ENCODE measurements at regions not wholly inside any gene's neighbourhood (a gene's known extent, or its start where the extent isn't known, plus 50 kb on each side); places are given as distances from the start of the nearest gene placed in this dataset.
"Not testable (repeated sequence)": the region's sequence is repeated elsewhere in the genome, so short reads cannot be mapped to it uniquely, and the experiment has no call there.

DNA sequence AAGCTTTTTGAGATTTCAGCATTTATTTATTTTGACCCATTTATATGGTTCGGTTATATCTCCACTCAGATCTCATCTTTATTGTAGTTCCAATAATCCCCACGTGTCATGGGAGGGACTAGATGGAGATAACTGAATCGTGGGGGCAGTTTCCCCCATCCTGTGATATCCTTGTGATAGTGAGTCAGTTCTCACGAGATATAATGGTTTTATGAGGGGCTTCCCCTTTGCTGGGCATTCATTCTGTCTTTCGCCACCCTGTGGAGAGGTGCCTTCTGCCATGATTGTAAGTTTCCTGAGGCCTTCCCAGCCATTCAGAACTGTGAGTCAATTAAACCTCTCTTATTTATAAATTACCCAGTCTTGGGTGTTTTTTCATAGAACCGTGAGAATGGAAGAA is 96.5 kb upstream of the PCSK1 start:
- no peaks in the 10 kb centered on the region for H3K9me3 ChIP-seq (ENCODE audit: control insufficient read depth, insufficient read depth, low read length)
- H3K36me3 ChIP-seq (ENCODE audit: control insufficient read depth, insufficient read depth, low read length) = no peaks in the 10 kb centered on the region
- no peak overlapping the region for H3K4me3 ChIP-seq (ENCODE audit: low read length)
- no peaks in the 10 kb centered on the region for H3K27me3 ChIP-seq (ENCODE audit: control insufficient read depth, insufficient read depth, low read length)
- no peak for DNase-seq (ENCODE audit: low read depth, low spot score)
- no peak overlapping the region for H3K27ac ChIP-seq (ENCODE audit: low read length)
- WGBS (ENCODE audit: insufficient coverage, insufficient read length) = no CpG with 5 or more reads among the region's 6 CpGs
- H3K4me1 ChIP-seq (ENCODE audit: control insufficient read depth, insufficient read depth, low read length) = no peaks in the 10 kb centered on the region

DNA sequence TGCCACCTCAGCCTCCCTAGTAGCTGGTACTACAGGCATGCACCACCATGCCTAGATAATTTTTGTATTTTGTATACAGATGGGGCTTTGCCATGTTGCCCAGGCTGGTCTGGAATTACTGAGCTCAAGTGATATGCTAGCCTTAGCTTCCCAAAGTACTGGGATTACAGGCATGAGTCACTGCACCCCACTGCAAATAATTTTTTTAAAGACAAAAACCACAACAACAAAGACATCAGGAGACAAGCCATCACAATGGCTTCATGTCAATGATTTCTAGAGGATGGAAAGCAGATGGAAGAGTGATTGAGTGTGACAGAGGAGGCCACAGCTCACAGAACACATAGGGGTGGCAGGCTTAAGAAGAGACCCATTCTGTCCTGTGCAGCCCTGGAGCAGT is 97.9 kb upstream of the PCSK1 start:
- Histone ChIP-seq H3K27ac (ENCODE audit: low read length) (no peak overlapping the region), H3K4me3 (ENCODE audit: low read length) (no peak overlapping the region), H3K36me3 (ENCODE audit: control insufficient read depth, insufficient read depth, low read length) (no peaks in the 10 kb centered on the region), H3K4me1 (ENCODE audit: control insufficient read depth, insufficient read depth, low read length) (no peaks in the 10 kb centered on the region), H3K9me3 (ENCODE audit: control insufficient read depth, insufficient read depth, low read length) (no peaks in the 10 kb centered on the region), H3K27me3 (ENCODE audit: control insufficient read depth, insufficient read depth, low read length) (no peaks in the 10 kb centered on the region)
- DNase-seq (ENCODE audit: low read depth, low spot score) = no peak

- H3K4me3 ChIP-seq (ENCODE audit: low read length) = no peak overlapping the region
Observed at GRCh38 chr5:96533371-96533770, 100.3 kb upstream of the PCSK1 start.

GRCh38 chr5:96537386-96537785 is 104.3 kb upstream of the PCSK1 start:
- H3K27me3 ChIP-seq (ENCODE audit: control insufficient read depth, insufficient read depth, low read length) = no peaks in the 10 kb centered on the region
- H3K4me1 ChIP-seq (ENCODE audit: control insufficient read depth, insufficient read depth, low read length) = no peaks in the 10 kb centered on the region
- H3K27ac ChIP-seq (ENCODE audit: low read length) = no peak overlapping the region
- H3K36me3 ChIP-seq (ENCODE audit: control insufficient read depth, insufficient read depth, low read length) = no peaks in the 10 kb centered on the region
- DNase-seq (ENCODE audit: low read depth, low spot score) = no peak
- WGBS (ENCODE audit: insufficient coverage, insufficient read length) = no CpG with 5 or more reads among the region's 3 CpGs
- H3K9me3 ChIP-seq (ENCODE audit: control insufficient read depth, insufficient read depth, low read length) = no peaks in the 10 kb centered on the region
- H3K4me3 ChIP-seq (ENCODE audit: low read length) = no peak overlapping the region

More at GRCh38 chr5:96533371-96533770, 100.3 kb upstream of the PCSK1 start:
- H3K36me3 ChIP-seq (ENCODE audit: control insufficient read depth, insufficient read depth, low read length) = no peaks in the 10 kb centered on the region
- no peak overlapping the region for H3K27ac ChIP-seq (ENCODE audit: low read length)
- no peak for DNase-seq (ENCODE audit: low read depth, low spot score)
- H3K9me3 ChIP-seq (ENCODE audit: control insufficient read depth, insufficient read depth, low read length) = no peaks in the 10 kb centered on the region
- no CpG with 5 or more reads among the region's 4 CpGs for WGBS (ENCODE audit: insufficient coverage, insufficient read length)
- no peaks in the 10 kb centered on the region for H3K4me1 ChIP-seq (ENCODE audit: control insufficient read depth, insufficient read depth, low read length)
- no peaks in the 10 kb centered on the region for H3K27me3 ChIP-seq (ENCODE audit: control insufficient read depth, insufficient read depth, low read length)

DNA sequence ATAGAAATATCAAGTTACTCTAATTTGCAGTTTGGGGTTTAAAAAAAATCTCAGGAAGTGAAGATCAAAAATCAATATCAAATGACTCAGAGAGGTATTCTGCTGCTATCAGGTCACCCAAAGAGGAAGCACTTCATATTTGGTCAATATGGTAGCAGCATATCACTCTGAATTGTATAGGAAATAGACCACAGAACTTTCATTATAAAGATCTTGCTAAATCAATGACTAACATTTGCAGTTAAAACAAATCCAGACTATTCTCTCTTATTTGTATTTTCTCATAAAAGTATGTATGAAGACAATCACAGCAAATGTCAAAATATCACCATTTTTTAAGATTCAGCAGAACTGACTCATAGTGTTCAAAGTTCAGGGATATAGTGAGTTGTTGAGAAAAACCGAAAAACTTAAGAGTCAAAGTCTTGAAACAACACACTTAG is 105.8 kb upstream of the PCSK1 start:
- Histone ChIP-seq H3K27ac (ENCODE audit: low read length) (no peak overlapping the region), H3K36me3 (ENCODE audit: control insufficient read depth, insufficient read depth, low read length) (no peaks in the 10 kb centered on the region), H3K27me3 (ENCODE audit: control insufficient read depth, insufficient read depth, low read length) (no peaks in the 10 kb centered on the region)

DNA sequence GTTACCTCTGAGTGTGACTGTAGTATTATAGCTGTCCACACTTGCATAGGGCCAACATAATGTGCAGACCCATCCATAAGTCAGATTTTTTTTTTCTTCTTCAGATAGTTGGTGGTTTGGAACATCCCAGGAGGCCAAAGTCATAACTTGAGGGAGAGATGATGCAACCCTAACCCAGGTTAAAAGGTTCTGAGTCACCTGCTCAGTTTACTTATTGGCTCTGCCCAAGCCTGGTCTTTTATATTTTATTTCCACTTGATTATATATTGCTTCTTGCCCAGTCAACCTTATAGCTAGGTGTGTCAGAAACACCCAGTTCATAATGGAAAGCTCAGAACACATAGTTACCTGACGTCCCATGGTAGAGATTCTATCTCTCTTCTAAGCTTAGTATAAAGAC is 113.1 kb upstream of the PCSK1 start:
- no peaks in the 10 kb centered on the region for H3K4me1 ChIP-seq (ENCODE audit: control insufficient read depth, insufficient read depth, low read length)
- H3K27ac ChIP-seq (ENCODE audit: low read length) = no peak overlapping the region
- DNase-seq (ENCODE audit: low read depth, low spot score) = no peak
- H3K4me3 ChIP-seq (ENCODE audit: low read length) = no peak overlapping the region
- H3K36me3 ChIP-seq (ENCODE audit: control insufficient read depth, insufficient read depth, low read length) = no peaks in the 10 kb centered on the region
- no peaks in the 10 kb centered on the region for H3K9me3 ChIP-seq (ENCODE audit: control insufficient read depth, insufficient read depth, low read length)
- H3K27me3 ChIP-seq (ENCODE audit: control insufficient read depth, insufficient read depth, low read length) = no peaks in the 10 kb centered on the region
- WGBS (ENCODE audit: insufficient coverage, insufficient read length) = no CpG with 5 or more reads among the region's 1 CpG

More for the DNA sequence above, 105.8 kb upstream of the PCSK1 start:
- Histone ChIP-seq H3K4me3 (ENCODE audit: low read length) (no peak overlapping the region), H3K4me1 (ENCODE audit: control insufficient read depth, insufficient read depth, low read length) (no peaks in the 10 kb centered on the region), H3K9me3 (ENCODE audit: control insufficient read depth, insufficient read depth, low read length) (no peaks in the 10 kb centered on the region)
- no peak for DNase-seq (ENCODE audit: low read depth, low spot score)
- WGBS (ENCODE audit: insufficient coverage, insufficient read length) = no CpG with 5 or more reads among the region's 1 CpG

GRCh38 chr5:96547486-96547885 is 114.4 kb upstream of the PCSK1 start:
- WGBS (ENCODE audit: insufficient coverage, insufficient read length) = no CpG with 5 or more reads among the region's 4 CpGs
- Histone ChIP-seq H3K36me3 (ENCODE audit: control insufficient read depth, insufficient read depth, low read length) (no peaks in the 10 kb centered on the region), H3K4me3 (ENCODE audit: low read length) (no peak overlapping the region), H3K9me3 (ENCODE audit: control insufficient read depth, insufficient read depth, low read length) (no peaks in the 10 kb centered on the region), H3K27ac (ENCODE audit: low read length) (no peak overlapping the region), H3K27me3 (ENCODE audit: control insufficient read depth, insufficient read depth, low read length) (no peaks in the 10 kb centered on the region), H3K4me1 (ENCODE audit: control insufficient read depth, insufficient read depth, low read length) (no peaks in the 10 kb centered on the region)
- no peak for DNase-seq (ENCODE audit: low read depth, low spot score)

DNA sequence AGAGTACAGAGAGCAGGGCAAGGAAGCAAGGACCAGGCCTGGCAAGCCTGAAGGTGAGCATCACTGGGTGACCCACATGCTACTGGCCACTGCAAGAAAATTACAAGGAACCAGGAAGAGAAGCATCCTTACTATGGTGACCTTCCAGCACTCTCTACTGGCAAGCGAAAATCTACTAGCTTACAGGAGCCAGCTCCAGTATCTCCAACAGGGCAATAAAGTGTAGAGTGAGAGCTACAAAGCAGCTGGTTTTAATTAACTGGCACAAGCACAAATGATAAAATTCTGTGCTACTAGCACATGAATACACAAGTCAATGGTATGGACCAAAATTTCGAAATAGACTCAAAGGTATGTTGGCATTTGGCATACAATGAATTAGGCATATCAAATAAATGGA is 113.3 kb upstream of the CAST start:
- Histone ChIP-seq H3K36me3 (ENCODE audit: control insufficient read depth, insufficient read depth, low read length) (no peaks in the 10 kb centered on the region), H3K4me3 (ENCODE audit: low read length) (no peak overlapping the region), H3K4me1 (ENCODE audit: control insufficient read depth, insufficient read depth, low read length) (no peaks in the 10 kb centered on the region), H3K27me3 (ENCODE audit: control insufficient read depth, insufficient read depth, low read length) (no peaks in the 10 kb centered on the region), H3K9me3 (ENCODE audit: control insufficient read depth, insufficient read depth, low read length) (no peaks in the 10 kb centered on the region), H3K27ac (ENCODE audit: low read length) (no peak overlapping the region)
- DNase-seq (ENCODE audit: low read depth, low spot score) = no peak
- no CpG with 5 or more reads among the region's 2 CpGs for WGBS (ENCODE audit: insufficient coverage, insufficient read length)

- H3K4me1 ChIP-seq (ENCODE audit: control insufficient read depth, insufficient read depth, low read length); H3K27me3 ChIP-seq (ENCODE audit: control insufficient read depth, insufficient read depth, low read length); H3K9me3 ChIP-seq (ENCODE audit: control insufficient read depth, insufficient read depth, low read length); H3K4me3 ChIP-seq (ENCODE audit: low read length); H3K27ac ChIP-seq (ENCODE audit: low read length); H3K36me3 ChIP-seq (ENCODE audit: control insufficient read depth, insufficient read depth, low read length); DNase-seq (ENCODE audit: low read depth, low spot score): not testable (repeated sequence)
- no CpG with 5 or more reads among the region's 2 CpGs for WGBS (ENCODE audit: insufficient coverage, insufficient read length)
Observed at GRCh38 chr5:96560857-96561256, 101.3 kb upstream of the CAST start.

- Histone ChIP-seq H3K27me3 (ENCODE audit: control insufficient read depth, insufficient read depth, low read length) (no peaks in the 10 kb centered on the region), H3K9me3 (ENCODE audit: control insufficient read depth, insufficient read depth, low read length) (no peaks in the 10 kb centered on the region), H3K36me3 (ENCODE audit: control insufficient read depth, insufficient read depth, low read length) (no peaks in the 10 kb centered on the region), H3K4me1 (ENCODE audit: control insufficient read depth, insufficient read depth, low read length) (no peaks in the 10 kb centered on the region), H3K27ac (ENCODE audit: low read length) (no peak overlapping the region), H3K4me3 (ENCODE audit: low read length) (no peak overlapping the region)
- DNase-seq (ENCODE audit: low read depth, low spot score) = no peak
Observed at GRCh38 chr5:96562614-96563013, 99.6 kb upstream of the CAST start.

DNA sequence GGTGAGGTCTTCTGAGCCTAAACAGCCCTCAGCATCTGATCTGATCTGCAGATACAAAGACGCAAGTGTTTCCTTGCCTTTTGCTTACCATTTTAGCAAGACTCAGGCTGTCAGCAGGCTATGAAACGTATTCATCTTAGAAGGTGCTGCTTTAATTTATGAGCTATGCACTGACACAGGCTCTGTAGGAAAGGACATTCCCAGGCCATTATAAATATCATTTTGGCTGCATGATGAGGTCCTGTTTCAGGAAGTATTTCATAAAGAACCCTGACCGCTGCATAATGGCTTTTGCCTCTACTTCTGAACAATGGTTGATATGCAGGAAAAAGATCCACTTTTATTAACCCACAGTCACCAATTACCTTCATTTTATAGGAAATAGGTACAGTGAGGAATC is 98.4 kb upstream of the CAST start:
- no peaks in the 10 kb centered on the region for H3K4me1 ChIP-seq (ENCODE audit: control insufficient read depth, insufficient read depth, low read length)
- WGBS (ENCODE audit: insufficient coverage, insufficient read length) = no CpG with 5 or more reads among the region's 3 CpGs
- no peak overlapping the region for H3K27ac ChIP-seq (ENCODE audit: low read length)
- H3K4me3 ChIP-seq (ENCODE audit: low read length) = no peak overlapping the region
- no peaks in the 10 kb centered on the region for H3K27me3 ChIP-seq (ENCODE audit: control insufficient read depth, insufficient read depth, low read length)
- H3K36me3 ChIP-seq (ENCODE audit: control insufficient read depth, insufficient read depth, low read length) = no peaks in the 10 kb centered on the region
- H3K9me3 ChIP-seq (ENCODE audit: control insufficient read depth, insufficient read depth, low read length) = no peaks in the 10 kb centered on the region
- no peak for DNase-seq (ENCODE audit: low read depth, low spot score)
